Activated naive CD4-positive, alpha-beta T cell treated with anti-CD3 and anti-CD28 coated beads, Interleukin-2, amount 50 U/mL, for 72 hours (primary cell): ENCODE measurements at regions not wholly inside any gene's neighbourhood (a gene's known extent, or its start where the extent isn't known, plus 50 kb on each side); places are given as distances from the start of the nearest gene placed in this dataset.

ENCODE experiments used
- ATAC-seq, 2 donors: fragments of 150-1000 bp; cut with Tn5 transposase; 2 replicates each; pipeline ENCODE4 v1.10.0; 2021; ENCODE audit warnings: mild to moderate bottlenecking in 2 of 2, moderate library complexity in 2 of 2
- DNase-seq, 2 donors: peaks; one replicate each; pipeline ENCODE4 v3.0.0; 2021 to 2022; ENCODE audit warnings: low spot score in 2 of 2
- H3K27ac Mint-ChIP-seq, 2 donors: one replicate each; pipeline ENCODE4 v1.8.0; 2022; ENCODE audit warnings: mild to moderate bottlenecking in 2 of 2, mixed read lengths in 2 of 2
- H3K36me3 Mint-ChIP-seq, 2 donors: one replicate each; pipeline ENCODE4 v1.8.0; 2022; ENCODE audit warnings: mixed read lengths in 2 of 2
- H3K9me3 Mint-ChIP-seq, 2 donors: one replicate each; pipeline ENCODE4 v1.8.0; 2022; ENCODE audit warnings: mixed read lengths in 2 of 2

DNA sequence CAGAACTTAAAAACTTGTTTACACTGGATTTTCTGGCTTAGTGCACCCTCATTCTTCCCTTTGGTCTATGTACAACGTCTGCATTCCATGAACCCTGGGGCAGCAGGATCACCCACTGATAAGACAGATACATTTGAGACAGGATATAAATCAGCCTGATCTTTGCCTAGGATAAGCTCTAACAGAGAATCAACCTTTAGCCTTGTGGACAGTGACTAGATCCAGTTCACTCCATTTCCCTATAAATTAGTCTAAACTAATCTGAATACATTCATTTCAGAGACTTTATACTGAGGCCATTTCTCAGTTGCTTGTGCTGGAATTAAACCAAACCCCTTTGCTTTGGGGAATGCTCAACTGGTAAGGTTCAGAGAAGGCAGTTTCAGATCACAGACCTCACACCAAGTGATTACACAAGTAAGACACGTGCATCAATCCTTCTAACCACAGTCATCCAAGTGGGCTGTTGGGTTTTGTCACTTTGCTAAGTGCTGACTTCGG is 639.8 kb upstream of the FZD8 start:
- H3K9me3 Mint-ChIP-seq: peaks cover 32 to 39% of the 10 kb centered on the region in 2 donors
- ATAC-seq (no peak), DNase-seq (no peak)
- H3K27ac Mint-ChIP-seq: no peak overlapping the region
- peaks cover 0 to 4% of the 10 kb centered on the region in 2 donors for H3K36me3 Mint-ChIP-seq

- no peak for ATAC-seq
These were observed 638.9 kb upstream of the FZD8 start for GRCh38 chr10:36280890-36281499.

GRCh38 chr10:36280321-36280741 is 638.2 kb upstream of the FZD8 start:
- Mint-ChIP-seq H3K9me3 (peaks cover 26 to 38% of the 10 kb centered on the region in 2 donors), H3K36me3 (peaks cover 0 to 13% of the 10 kb centered on the region in 2 donors), H3K27ac (no peak overlapping the region)
- no peak for ATAC-seq
- no peak for DNase-seq

More at GRCh38 chr10:36280890-36281499, 638.9 kb upstream of the FZD8 start:
- no peak for DNase-seq
- H3K27ac Mint-ChIP-seq: no peak overlapping the region
- H3K36me3 Mint-ChIP-seq: peaks cover 0 to 9% of the 10 kb centered on the region in 2 donors
- peaks cover 30 to 36% of the 10 kb centered on the region in 2 donors for H3K9me3 Mint-ChIP-seq

GRCh38 chr10:36278176-36278575 is 636.1 kb upstream of the FZD8 start:
- no peak for DNase-seq
- peaks cover 32 to 48% of the 10 kb centered on the region in 2 donors for H3K9me3 Mint-ChIP-seq
- peaks cover 6 to 13% of the 10 kb centered on the region in 2 donors for H3K36me3 Mint-ChIP-seq
- ATAC-seq: no peak
- H3K27ac Mint-ChIP-seq: no peak overlapping the region

- no peak for ATAC-seq
- no peak for DNase-seq
- Mint-ChIP-seq H3K9me3 (peaks cover 30 to 45% of the 10 kb centered on the region in 2 donors), H3K27ac (no peak overlapping the region), H3K36me3 (peaks cover 6 to 13% of the 10 kb centered on the region in 2 donors)
These were observed 635.4 kb upstream of the FZD8 start for GRCh38 chr10:36277459-36277858.

- Mint-ChIP-seq H3K27ac (no peak overlapping the region), H3K9me3 (peaks cover 23 to 35% of the 10 kb centered on the region in 2 donors), H3K36me3 (peaks cover 6 to 9% of the 10 kb centered on the region in 2 donors)
- no peak for DNase-seq
- no peak for ATAC-seq
These were observed 629.7 kb upstream of the FZD8 start for GRCh38 chr10:36271627-36272340.

GRCh38 chr10:36269222-36269621 is 627.1 kb upstream of the FZD8 start:
- Mint-ChIP-seq H3K9me3 (peaks cover 8 to 18% of the 10 kb centered on the region in 2 donors), H3K27ac (no peak overlapping the region), H3K36me3 (peaks cover 0 to 3% of the 10 kb centered on the region in 2 donors)
- ATAC-seq (no peak), DNase-seq (no peak)

- H3K36me3 Mint-ChIP-seq: no peaks in the 10 kb centered on the region
- no peak overlapping the region for H3K27ac Mint-ChIP-seq
- DNase-seq: no peak
- ATAC-seq: no peak
- H3K9me3 Mint-ChIP-seq: peaks cover 12 to 14% of the 10 kb centered on the region in 2 donors
These were observed 624.8 kb upstream of the FZD8 start for GRCh38 chr10:36266923-36267322.

GRCh38 chr10:36265741-36266140 is 623.6 kb upstream of the FZD8 start:
- Mint-ChIP-seq H3K27ac (no peak overlapping the region), H3K36me3 (no peaks in the 10 kb centered on the region), H3K9me3 (peaks cover 8 to 12% of the 10 kb centered on the region in 2 donors)
- ATAC-seq (no peak), DNase-seq (no peak)

- peaks cover 14 to 22% of the 10 kb centered on the region in 2 donors for H3K9me3 Mint-ChIP-seq
- DNase-seq (no peak), ATAC-seq (no peak)
- H3K27ac Mint-ChIP-seq: no peak overlapping the region
- H3K36me3 Mint-ChIP-seq: peaks cover 0 to 4% of the 10 kb centered on the region in 2 donors
These were observed 621.8 kb upstream of the FZD8 start for GRCh38 chr10:36263871-36264270.

GRCh38 chr10:36256948-36257356 is 614.9 kb upstream of the FZD8 start:
- Mint-ChIP-seq H3K9me3 (peaks cover 18 to 21% of the 10 kb centered on the region in 2 donors), H3K27ac (no peak overlapping the region), H3K36me3 (peaks cover 0 to 4% of the 10 kb centered on the region in 2 donors)
- DNase-seq (no peak), ATAC-seq (no peak)

DNA sequence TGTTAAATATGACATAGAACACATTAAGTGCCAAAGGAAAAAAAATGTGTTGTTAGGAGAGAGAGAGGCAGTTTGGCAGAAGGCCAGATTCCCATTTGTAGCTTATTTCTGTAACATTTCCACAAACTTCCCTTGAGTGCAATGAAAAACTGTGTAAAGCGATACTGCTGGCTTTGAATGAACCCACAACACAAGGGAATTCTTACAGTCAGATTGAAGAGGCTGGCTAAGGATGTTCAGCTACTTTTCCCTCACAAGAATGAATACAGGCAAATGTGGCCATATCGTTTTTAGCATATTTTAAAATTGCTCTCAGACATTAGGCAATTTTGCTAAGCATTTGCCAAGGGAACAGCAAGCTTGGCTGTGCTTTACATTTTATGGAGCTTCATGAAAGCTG is 614.1 kb upstream of the FZD8 start:
- Mint-ChIP-seq H3K9me3 (peaks cover 22 to 26% of the 10 kb centered on the region in 2 donors), H3K27ac (no peak overlapping the region), H3K36me3 (peaks cover 0 to 4% of the 10 kb centered on the region in 2 donors)
- DNase-seq (no peak), ATAC-seq (no peak)

GRCh38 chr10:36254199-36254598 is 612.1 kb upstream of the FZD8 start:
- H3K9me3 Mint-ChIP-seq: peaks cover 13 to 23% of the 10 kb centered on the region in 2 donors
- ATAC-seq: no peak
- DNase-seq: no peak
- H3K36me3 Mint-ChIP-seq: no peaks in the 10 kb centered on the region
- H3K27ac Mint-ChIP-seq: no peak overlapping the region

DNA sequence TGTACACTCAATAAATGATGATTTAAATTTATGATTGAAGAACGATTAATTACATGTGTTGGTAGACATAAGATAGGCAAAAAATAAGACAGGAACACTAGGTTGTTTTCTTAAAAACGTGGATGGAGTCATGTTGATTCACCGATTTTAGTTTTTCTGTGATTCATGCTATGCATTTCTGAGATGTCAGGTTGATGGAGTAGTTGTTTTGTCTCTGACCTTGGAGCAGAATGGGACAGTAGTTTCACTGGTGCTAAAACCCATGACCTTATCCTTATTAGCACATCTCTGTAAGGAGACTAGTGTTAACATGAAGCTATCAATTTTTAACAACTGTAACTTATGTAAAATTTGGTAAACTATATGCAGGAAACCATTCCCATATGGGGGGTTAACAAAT is 611.6 kb upstream of the FZD8 start:
- ATAC-seq: no peak
- peaks cover 13 to 25% of the 10 kb centered on the region in 2 donors for H3K9me3 Mint-ChIP-seq
- no peak overlapping the region for H3K27ac Mint-ChIP-seq
- no peaks in the 10 kb centered on the region for H3K36me3 Mint-ChIP-seq
- DNase-seq: no peak

DNA sequence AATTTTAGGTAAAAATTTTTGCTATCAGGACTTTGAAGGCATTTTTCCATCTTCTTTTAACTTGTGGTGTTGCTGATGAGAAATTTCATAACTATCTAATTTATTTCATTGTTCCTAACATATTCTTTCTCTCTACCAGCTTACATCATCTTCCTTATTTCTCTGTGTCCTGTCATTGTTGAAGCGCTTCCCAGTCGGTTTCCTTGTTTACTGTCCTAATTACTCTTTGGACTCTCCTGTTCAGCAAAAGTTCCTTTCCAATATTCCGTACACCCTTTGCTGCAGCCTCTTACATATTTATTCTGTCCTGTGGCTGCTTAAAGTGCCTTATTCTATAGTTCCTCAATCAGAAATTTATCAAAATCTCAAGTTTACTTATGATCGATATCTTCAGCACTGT is 609.0 kb upstream of the FZD8 start:
- DNase-seq: no peak
- no peak for ATAC-seq
- Mint-ChIP-seq H3K36me3 (no peaks in the 10 kb centered on the region), H3K9me3 (peaks cover 13 to 26% of the 10 kb centered on the region in 2 donors), H3K27ac (no peak overlapping the region)

GRCh38 chr10:36248304-36248981 is 606.3 kb upstream of the FZD8 start:
- no peaks in the 10 kb centered on the region for H3K36me3 Mint-ChIP-seq
- ATAC-seq (no peak), DNase-seq (no peak)
- H3K9me3 Mint-ChIP-seq: peaks cover 18 to 27% of the 10 kb centered on the region in 2 donors
- no peak overlapping the region for H3K27ac Mint-ChIP-seq

GRCh38 chr10:36247478-36247877 is 605.4 kb upstream of the FZD8 start:
- H3K27ac Mint-ChIP-seq: no peak overlapping the region
- DNase-seq: no peak
- no peak for ATAC-seq
- peaks cover 18 to 28% of the 10 kb centered on the region in 2 donors for H3K9me3 Mint-ChIP-seq
- H3K36me3 Mint-ChIP-seq: peaks cover 4 to 8% of the 10 kb centered on the region in 2 donors
